Endothelial cell of hepatic sinusoid (primary cell): ENCODE measurements at regions not wholly inside any gene's neighbourhood (a gene's known extent, or its start where the extent isn't known, plus 50 kb on each side); places are given as distances from the start of the nearest gene placed in this dataset.
"Not testable (repeated sequence)": the region's sequence is repeated elsewhere in the genome, so short reads cannot be mapped to it uniquely, and the experiment has no call there.

Experiments used
- in situ Hi-C: cut with HindIII; loops from 2 replicates; pipeline ENCODE4 v1.10.0; 2017; ENCODE audit warnings: low sequenced_read_pairs

GRCh38 chr5:108590799-108591198, 156.9 kb upstream of the FER start:
- in situ Hi-C loops, result no loop called here

- in situ Hi-C loops, result no loop called here
Measured at GRCh38 chr5:108588323-108588722, 159.4 kb upstream of the FER start.

- in situ Hi-C loops, result no loop called here
Measured at GRCh38 chr5:108587821-108588220, 159.9 kb upstream of the FER start.

GRCh38 chr5:108581026-108581425, 166.7 kb upstream of the FER start:
- in situ Hi-C loops, result no loop called here

GRCh38 chr5:108579236-108579635, 168.5 kb upstream of the FER start:
- in situ Hi-C loops, result no loop called here

- in situ Hi-C loops, result no loop called here
Measured at GRCh38 chr5:108578791-108579190, 168.9 kb upstream of the FER start.

- in situ Hi-C loops, result no loop called here
Measured at GRCh38 chr5:108567429-108567828, 180.3 kb upstream of the FER start.

- in situ Hi-C loops, result no loop called here
Measured at GRCh38 chr5:108564441-108564840, 182.5 kb upstream of the FBXL17 start.

GRCh38 chr5:108562205-108562454, 180.2 kb upstream of the FBXL17 start:
- in situ Hi-C loops, result no loop called here

GRCh38 chr5:108561416-108562204, 179.7 kb upstream of the FBXL17 start:
- in situ Hi-C loops, result no loop called here

- in situ Hi-C loops, result no loop called here
Measured at GRCh38 chr5:108560581-108560980, 178.7 kb upstream of the FBXL17 start.

- in situ Hi-C loops, result no loop called here
Measured at GRCh38 chr5:108560166-108560565, 178.3 kb upstream of the FBXL17 start.

GRCh38 chr5:108558840-108559239, 176.9 kb upstream of the FBXL17 start:
- in situ Hi-C loops, result not testable (repeated sequence)

- in situ Hi-C loops, result not testable (repeated sequence)
Measured at GRCh38 chr5:108558142-108558541, 176.2 kb upstream of the FBXL17 start.

GRCh38 chr5:108557686-108558085, 175.8 kb upstream of the FBXL17 start:
- in situ Hi-C loops, result no loop called here

- in situ Hi-C loops, result no loop called here
Measured at GRCh38 chr5:108556441-108557145, 174.7 kb upstream of the FBXL17 start.

GRCh38 chr5:108548684-108549596, 167.0 kb upstream of the FBXL17 start:
- in situ Hi-C loops, result no loop called here

- in situ Hi-C loops, result no loop called here
Measured at GRCh38 chr5:108546939-108547338, 165.0 kb upstream of the FBXL17 start.

GRCh38 chr5:108545301-108545700, 163.4 kb upstream of the FBXL17 start:
- in situ Hi-C loops, result no loop called here

GRCh38 chr5:108543486-108543885, 161.6 kb upstream of the FBXL17 start:
- in situ Hi-C loops, result no loop called here

- in situ Hi-C loops, result no loop called here
Measured at GRCh38 chr5:108541836-108542235, 159.9 kb upstream of the FBXL17 start.

- in situ Hi-C loops, result no loop called here
Measured at GRCh38 chr5:108536321-108536720, 154.4 kb upstream of the FBXL17 start.
